HL-60 (cell line): ENCODE measurements at regions not wholly inside any gene's neighbourhood (a gene's known extent, or its start where the extent isn't known, plus 50 kb on each side); places are given as distances from the start of the nearest gene placed in this dataset.

Source experiments
- DNase-seq, 2 experiments: peaks; one replicate each; pipeline ENCODE4 v3.0.0-alpha.2; 2010 to 2020; ENCODE audit warnings: low read depth in 1 of 2, low spot score in 1 of 2
- H3K27ac ChIP-seq: fragments of 250-450 bp; sonication (Bioruptor Pico); replicated peaks from 2 replicates; pipeline ENCODE4 v1.5.1; 2020; ENCODE audit warnings: mild to moderate bottlenecking, moderate library complexity
- H3K27me3 ChIP-seq: fragments of 250-450 bp; sonication (Bioruptor Pico); 2 replicates; pipeline ENCODE4 v1.5.1; 2021; ENCODE audit warnings: mild to moderate bottlenecking, moderate library complexity; ENCODE audit not compliant: insufficient read depth, poor library complexity, severe bottlenecking
- H3K4me3 ChIP-seq: replicated peaks from 2 replicates; pipeline ENCODE4 v1.5.1; 2011; ENCODE audit warnings: mild to moderate bottlenecking, control low read depth, low read length; ENCODE audit not compliant: insufficient read depth
- CTCF ChIP-seq: IDR thresholded peaks from one replicate; pipeline ENCODE4 v1.5.1; 2011; ENCODE audit warnings: low read length, control low read depth, inconsistent platforms; ENCODE audit not compliant: insufficient read depth
- GABPA ChIP-seq: IDR thresholded peaks from 2 replicates; pipeline ENCODE4 v1.6.1; 2012; ENCODE audit warnings: low read depth
- POLR2AphosphoS5 ChIP-seq: IDR thresholded peaks from 2 replicates; pipeline ENCODE4 v1.6.1; 2012; ENCODE audit warnings: low read depth
- REST ChIP-seq: IDR thresholded peaks from 2 replicates; pipeline ENCODE4 v1.6.1; 2012; ENCODE audit warnings: low read depth; ENCODE audit not compliant: insufficient replicate concordance
- SPI1 ChIP-seq: IDR thresholded peaks from 2 replicates; pipeline ENCODE4 v1.6.1; 2012; ENCODE audit warnings: low read depth, mild to moderate bottlenecking, borderline replicate concordance

GRCh38 chr4:185915271-185915670, 103.3 kb upstream of the SORBS2 start:
- DNase-seq, result no peak
- TF ChIP-seq GABPA (no peak), POLR2AphosphoS5 (no peak), REST (no peak), SPI1 (no peak), CTCF (no peak)
- Histone ChIP-seq H3K27me3 (no peaks in the 10 kb centered on the region), H3K27ac (no peak overlapping the region), H3K4me3 (no peak overlapping the region)

GRCh38 chr4:185915817-185916216, 103.8 kb upstream of the SORBS2 start:
- no peak overlapping the region for H3K27ac ChIP-seq
- H3K4me3 ChIP-seq, result no peak overlapping the region
- H3K27me3 ChIP-seq, result no peaks in the 10 kb centered on the region
- no peak for DNase-seq
- TF ChIP-seq POLR2AphosphoS5 (no peak), GABPA (no peak), CTCF (no peak), REST (no peak), SPI1 (no peak)

- DNase-seq, result no peak
- Histone ChIP-seq H3K4me3 (no peak overlapping the region), H3K27me3 (no peaks in the 10 kb centered on the region), H3K27ac (no peak overlapping the region)
- TF ChIP-seq REST, result no peak
- TF ChIP-seq CTCF, result no peak
- TF ChIP-seq GABPA, result no peak
- TF ChIP-seq POLR2AphosphoS5, result no peak
- no peak for TF ChIP-seq SPI1
Observed at GRCh38 chr4:185916231-185916630, 104.2 kb upstream of the SORBS2 start.
